SJCRH30 (cell line): ENCODE measurements at regions not wholly inside any gene's neighbourhood (a gene's known extent, or its start where the extent isn't known, plus 50 kb on each side); places are given as distances from the start of the nearest gene placed in this dataset.

Source experiments
- DNase-seq, 2 experiments: peaks; one replicate each; pipeline ENCODE4 v3.0.0-alpha.2; 2015 to 2020
- H3K27ac ChIP-seq: fragments of 250-450 bp; sonication (Bioruptor Pico); 2 replicates; pipeline ENCODE4 v1.5.1; 2020; ENCODE audit warnings: mild to moderate bottlenecking, moderate library complexity
- H3K27me3 ChIP-seq: fragments of 250-450 bp; sonication (Bioruptor Pico); 2 replicates; pipeline ENCODE4 v1.5.1; 2020; ENCODE audit warnings: mild to moderate bottlenecking, moderate library complexity
- H3K36me3 ChIP-seq: fragments of 250-450 bp; sonication (Bioruptor Pico); 2 replicates; pipeline ENCODE4 v1.5.1; 2020; ENCODE audit warnings: mild to moderate bottlenecking, moderate library complexity
- H3K4me1 ChIP-seq: fragments of 250-450 bp; sonication (Bioruptor Pico); 2 replicates; pipeline ENCODE4 v1.5.1; 2020; ENCODE audit warnings: mild to moderate bottlenecking, moderate library complexity
- H3K4me3 ChIP-seq: fragments of 250-450 bp; sonication (Bioruptor Pico); 2 replicates; pipeline ENCODE4 v1.5.1; 2020; ENCODE audit warnings: mild to moderate bottlenecking, moderate library complexity
- H3K9me3 ChIP-seq: fragments of 250-450 bp; sonication (Bioruptor Pico); replicated peaks from 2 replicates; pipeline ENCODE4 v1.5.1; 2020; ENCODE audit warnings: mild to moderate bottlenecking, moderate library complexity

DNA sequence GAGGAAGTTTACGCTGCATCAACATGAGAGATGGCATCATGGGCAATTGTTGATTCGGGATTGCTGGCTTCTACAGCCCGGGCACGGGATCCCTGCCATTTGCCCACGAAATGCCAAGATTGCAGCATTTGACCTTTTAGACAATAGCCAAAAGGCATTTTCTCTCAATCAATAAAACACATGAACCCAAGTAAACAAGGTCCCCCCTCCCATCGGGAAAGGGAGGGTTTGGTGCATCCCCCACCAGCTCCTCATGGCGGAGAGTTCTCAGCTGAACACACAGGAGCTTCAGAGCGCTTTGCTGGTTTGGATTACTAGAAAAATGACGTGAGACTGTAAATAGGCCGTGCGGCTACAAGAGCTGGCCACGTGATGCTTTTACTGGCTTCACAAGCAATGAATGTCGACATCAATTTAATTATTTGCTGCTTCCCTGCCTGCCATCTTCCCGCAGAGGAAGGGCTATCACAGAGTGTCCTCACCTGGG, 147.6 kb downstream of the C16orf95 start:
- no peaks in the 10 kb centered on the region for H3K4me1 ChIP-seq
- no peak for DNase-seq

DNA sequence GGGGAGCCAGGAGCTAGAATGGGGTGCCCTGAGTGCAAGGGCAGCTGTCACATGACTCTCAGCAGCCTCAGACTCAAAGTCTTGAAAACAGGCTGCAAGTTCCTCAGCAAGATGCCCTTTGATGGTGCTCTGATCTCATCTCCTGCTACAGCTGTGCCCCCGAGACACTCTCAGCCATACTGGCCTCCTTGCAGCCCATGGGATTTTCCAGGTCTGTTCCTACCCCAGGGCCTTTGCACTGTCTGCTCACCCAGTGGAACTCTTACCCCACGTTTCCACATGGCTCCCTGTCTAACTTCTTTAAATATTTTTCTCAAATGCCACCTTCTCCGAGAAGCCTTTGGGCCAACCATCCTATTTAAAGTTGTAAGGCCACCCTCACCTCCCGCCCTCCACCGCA, 146.9 kb downstream of the C16orf95 start:
- DNase-seq = no peak
- H3K27ac ChIP-seq = no peak overlapping the region
- no peaks in the 10 kb centered on the region for H3K36me3 ChIP-seq
- H3K27me3 ChIP-seq = no peaks in the 10 kb centered on the region
- no peaks in the 10 kb centered on the region for H3K9me3 ChIP-seq
- H3K4me1 ChIP-seq = no peaks in the 10 kb centered on the region
- no peak overlapping the region for H3K4me3 ChIP-seq

More for the DNA sequence above, 147.6 kb downstream of the C16orf95 start:
- no peaks in the 10 kb centered on the region for H3K9me3 ChIP-seq
- H3K4me3 ChIP-seq = no peak overlapping the region
- H3K27me3 ChIP-seq = no peaks in the 10 kb centered on the region
- no peak overlapping the region for H3K27ac ChIP-seq
- H3K36me3 ChIP-seq = no peaks in the 10 kb centered on the region

DNA sequence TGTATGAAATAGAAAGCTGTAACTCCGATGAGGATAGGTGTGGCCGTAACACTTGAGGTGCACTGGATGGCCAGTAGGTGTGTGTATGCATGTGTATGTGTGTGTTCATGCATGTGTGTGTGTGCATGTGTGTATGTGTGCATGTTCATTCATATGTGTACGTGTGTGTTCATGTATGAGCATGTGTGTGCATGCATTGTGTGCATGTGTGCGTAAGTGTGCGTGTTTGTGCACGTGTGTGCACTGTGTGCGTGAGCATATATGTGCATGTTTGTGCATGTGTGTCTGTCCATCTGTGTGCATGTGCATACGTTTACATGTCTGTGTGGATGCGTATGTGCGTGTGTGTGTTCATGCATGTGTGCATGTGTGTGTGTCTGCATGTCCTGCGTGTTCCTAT, 145.5 kb downstream of the C16orf95 start:
- H3K9me3 ChIP-seq = no peaks in the 10 kb centered on the region
- H3K4me1 ChIP-seq = no peaks in the 10 kb centered on the region
- H3K36me3 ChIP-seq = no peaks in the 10 kb centered on the region
- H3K27me3 ChIP-seq = no peaks in the 10 kb centered on the region
- no peak overlapping the region for H3K27ac ChIP-seq
- DNase-seq = no peak
- no peak overlapping the region for H3K4me3 ChIP-seq

DNA sequence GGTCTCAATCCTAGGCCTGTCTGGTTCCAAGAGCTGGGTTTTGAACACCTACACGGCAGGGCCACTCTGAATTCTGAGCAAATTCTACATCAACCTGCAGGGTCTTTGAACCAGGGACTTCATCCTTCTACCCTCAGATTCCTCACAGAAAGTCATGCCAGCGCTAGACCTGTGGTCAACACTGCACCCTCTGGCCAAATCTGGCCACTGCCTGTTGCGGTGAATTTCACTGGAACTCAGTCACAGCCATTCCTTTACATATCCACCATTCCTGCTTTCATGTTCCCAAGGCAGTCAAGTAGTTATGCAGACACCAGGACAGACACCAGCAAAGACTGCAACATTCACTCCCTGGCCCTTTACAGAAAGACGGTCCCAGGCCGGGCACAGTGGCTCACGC, 144.6 kb downstream of the C16orf95 start:
- H3K36me3 ChIP-seq = no peaks in the 10 kb centered on the region
- no peak for DNase-seq
- no peaks in the 10 kb centered on the region for H3K9me3 ChIP-seq
- no peak overlapping the region for H3K4me3 ChIP-seq
- no peaks in the 10 kb centered on the region for H3K27me3 ChIP-seq
- no peaks in the 10 kb centered on the region for H3K4me1 ChIP-seq
- H3K27ac ChIP-seq = no peak overlapping the region

DNA sequence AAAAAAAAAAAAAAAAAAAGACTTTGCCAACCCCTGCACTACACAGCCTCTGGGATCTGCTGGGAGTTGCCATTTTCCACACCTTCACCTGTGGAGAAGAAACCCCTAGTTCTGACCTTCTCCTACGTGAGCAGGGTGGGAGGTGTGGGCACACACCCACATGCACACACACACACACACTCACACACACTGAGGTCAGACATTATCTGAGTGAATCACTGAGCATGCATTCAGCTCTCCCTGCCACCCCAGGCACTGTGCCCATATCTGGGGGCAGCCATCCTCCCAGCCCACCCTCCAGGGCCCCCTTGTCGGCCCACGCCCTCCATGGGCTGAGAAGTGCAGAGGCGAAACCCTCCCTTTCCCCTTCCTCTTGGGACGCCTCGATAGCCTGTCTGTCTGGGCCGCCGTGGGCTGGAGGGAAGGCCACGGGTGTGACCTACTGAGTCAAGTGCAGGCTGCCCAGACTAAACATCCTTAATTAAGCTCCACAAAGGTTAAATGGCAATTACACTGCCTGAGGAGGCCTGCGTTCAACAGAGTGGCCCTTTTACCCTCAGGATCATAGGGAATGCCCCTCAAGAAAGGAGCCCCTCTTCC, 143.8 kb downstream of the C16orf95 start:
- DNase-seq = no peak
- no peaks in the 10 kb centered on the region for H3K27me3 ChIP-seq
- no peak overlapping the region for H3K27ac ChIP-seq

DNA sequence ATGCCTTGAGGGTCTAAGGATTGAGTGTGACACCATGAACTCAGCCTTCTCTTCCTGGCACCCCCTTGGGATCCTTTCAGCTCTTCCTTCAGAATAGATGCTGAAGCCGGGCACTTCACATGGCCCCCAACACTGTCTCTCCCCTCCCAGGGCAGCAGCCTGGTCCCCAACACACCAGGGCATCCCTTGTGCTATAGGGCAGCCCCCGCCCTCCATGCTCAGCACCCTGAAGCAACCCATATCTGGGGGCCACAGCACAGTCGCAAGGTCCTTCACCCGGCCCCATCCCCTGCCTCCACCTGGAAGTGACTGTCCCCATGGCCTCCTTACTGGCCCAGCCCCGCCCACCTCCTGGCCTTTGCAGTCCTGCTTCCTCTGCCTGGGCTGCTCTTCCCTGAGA, 143.1 kb downstream of the C16orf95 start:
- Histone ChIP-seq H3K4me3 (no peak overlapping the region), H3K9me3 (no peaks in the 10 kb centered on the region), H3K27ac (no peak overlapping the region), H3K27me3 (no peaks in the 10 kb centered on the region), H3K4me1 (no peaks in the 10 kb centered on the region), H3K36me3 (no peaks in the 10 kb centered on the region)
- no peak for DNase-seq

More for the DNA sequence above, 143.8 kb downstream of the C16orf95 start:
- Histone ChIP-seq H3K36me3 (no peaks in the 10 kb centered on the region), H3K4me3 (no peak overlapping the region), H3K9me3 (no peaks in the 10 kb centered on the region), H3K4me1 (no peaks in the 10 kb centered on the region)

DNA sequence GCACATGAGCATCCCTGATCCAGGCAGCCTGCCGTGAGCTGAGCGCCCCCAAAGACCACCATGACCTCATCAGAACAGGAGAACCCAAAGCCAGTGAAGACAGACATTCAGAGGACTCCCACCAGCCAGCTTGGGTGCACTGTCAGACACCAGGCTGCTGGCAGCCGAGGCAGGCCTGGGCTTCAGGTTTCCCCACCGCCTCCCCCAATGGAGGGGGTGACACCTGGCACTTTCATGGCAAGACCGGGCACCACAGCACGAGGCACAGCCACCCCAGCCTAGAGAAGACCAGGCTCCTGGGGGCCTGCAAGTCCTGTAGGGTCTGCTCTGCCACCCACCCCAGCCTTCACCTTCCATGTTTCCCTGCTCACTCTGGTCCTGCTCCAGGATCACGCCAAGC, 140.5 kb downstream of the C16orf95 start:
- H3K4me1 ChIP-seq = no peaks in the 10 kb centered on the region
- H3K36me3 ChIP-seq = no peaks in the 10 kb centered on the region
- H3K27me3 ChIP-seq = no peaks in the 10 kb centered on the region

DNA sequence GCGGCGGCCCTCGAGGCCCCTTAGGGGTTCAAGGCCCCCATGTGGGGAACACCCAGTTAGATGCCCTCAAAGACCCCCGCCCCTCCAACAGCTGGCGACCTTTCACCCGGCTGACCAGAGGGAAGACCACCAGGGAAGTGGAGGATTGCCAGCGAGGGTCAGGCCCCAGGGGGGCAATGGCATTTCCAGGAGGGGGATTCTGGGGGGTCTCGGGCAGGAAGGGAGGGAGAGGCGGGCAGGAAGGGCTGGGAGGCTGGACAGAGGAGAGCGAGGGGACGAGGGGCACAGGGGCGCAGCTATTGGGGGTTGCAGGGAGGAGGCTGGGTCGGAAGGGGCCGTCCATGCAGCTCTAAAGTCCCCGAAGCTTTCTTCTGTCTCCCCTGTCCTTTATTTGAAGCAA, 139.5 kb downstream of the C16orf95 start:
- H3K27me3 ChIP-seq = no peaks in the 10 kb centered on the region
- H3K4me1 ChIP-seq = no peaks in the 10 kb centered on the region
- no peaks in the 10 kb centered on the region for H3K36me3 ChIP-seq
- no peak overlapping the region; the same call in 1 of the 2 replicates for H3K4me3 ChIP-seq
- no peak overlapping the region for H3K27ac ChIP-seq
- DNase-seq = no peak
- no peaks in the 10 kb centered on the region for H3K9me3 ChIP-seq

More for the DNA sequence above, 140.5 kb downstream of the C16orf95 start:
- DNase-seq = no peak
- Histone ChIP-seq H3K27ac (no peak overlapping the region), H3K4me3 (no peak overlapping the region), H3K9me3 (no peaks in the 10 kb centered on the region)

DNA sequence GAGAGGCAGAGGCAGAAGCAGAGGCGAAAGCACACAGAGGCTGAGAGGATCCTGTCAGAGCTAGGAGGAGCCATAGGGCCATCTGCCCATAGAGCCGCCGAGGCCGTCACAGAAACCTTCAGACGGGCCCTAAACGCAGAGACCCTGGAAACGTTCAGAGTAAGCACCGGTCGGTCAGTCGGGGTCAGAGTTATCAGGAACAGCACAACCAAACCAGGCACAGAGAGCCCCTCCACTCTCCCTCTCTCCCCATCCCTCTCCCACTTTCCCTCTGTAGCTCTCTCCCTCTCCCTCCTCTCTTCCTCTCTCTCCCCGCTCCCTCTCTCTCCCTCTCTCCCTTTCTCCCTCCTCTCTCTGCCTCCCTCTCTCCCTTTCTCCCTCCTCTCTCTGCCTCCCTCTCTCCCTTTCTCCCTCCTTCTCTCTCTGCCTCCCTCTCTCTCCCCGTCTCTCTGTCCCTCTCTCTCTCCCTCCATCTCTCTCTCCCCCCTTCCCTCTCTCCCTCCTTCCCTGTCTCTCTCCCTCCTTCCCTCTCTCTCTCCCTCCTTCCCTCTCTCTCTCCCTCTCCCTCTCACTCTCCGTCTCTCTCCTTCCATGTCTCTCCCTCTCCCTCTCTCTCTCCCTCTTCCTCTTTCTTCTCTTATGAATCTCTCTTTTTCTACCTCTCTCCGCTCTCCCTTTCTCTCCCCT, 138.9 kb downstream of the C16orf95 start:
- no peak overlapping the region; the same call in 1 of the 2 replicates for H3K4me3 ChIP-seq
- no peak overlapping the region for H3K27ac ChIP-seq
- H3K27me3 ChIP-seq = no peaks in the 10 kb centered on the region
- no peaks in the 10 kb centered on the region for H3K36me3 ChIP-seq
- peak; percentile 13 to 28 for DNase-seq
- H3K9me3 ChIP-seq = no peaks in the 10 kb centered on the region
- no peaks in the 10 kb centered on the region for H3K4me1 ChIP-seq

DNA sequence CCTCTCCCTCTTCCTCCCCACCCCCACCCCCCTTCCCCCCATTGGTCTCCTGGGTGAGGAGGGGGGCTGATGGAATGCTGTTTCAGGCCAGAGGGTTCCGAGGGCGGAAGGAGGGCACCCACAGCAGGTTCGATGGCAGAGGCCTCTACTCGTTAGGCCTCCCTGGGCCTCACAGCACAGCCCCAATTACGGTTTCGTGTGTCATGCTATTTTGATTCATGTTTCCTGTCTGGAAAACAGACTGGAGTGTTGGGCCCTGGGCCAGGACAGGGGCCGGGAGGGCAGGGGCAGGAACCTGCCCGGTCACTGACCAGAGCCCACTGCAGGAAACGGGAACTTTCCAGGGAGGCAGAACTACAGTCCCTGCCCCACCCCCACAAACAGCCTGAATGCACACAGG, 138.2 kb downstream of the C16orf95 start:
- Histone ChIP-seq H3K27ac (no peak overlapping the region), H3K36me3 (no peaks in the 10 kb centered on the region), H3K9me3 (no peaks in the 10 kb centered on the region), H3K4me3 (no peak overlapping the region), H3K27me3 (no peaks in the 10 kb centered on the region), H3K4me1 (no peaks in the 10 kb centered on the region)
- no peak for DNase-seq

DNA sequence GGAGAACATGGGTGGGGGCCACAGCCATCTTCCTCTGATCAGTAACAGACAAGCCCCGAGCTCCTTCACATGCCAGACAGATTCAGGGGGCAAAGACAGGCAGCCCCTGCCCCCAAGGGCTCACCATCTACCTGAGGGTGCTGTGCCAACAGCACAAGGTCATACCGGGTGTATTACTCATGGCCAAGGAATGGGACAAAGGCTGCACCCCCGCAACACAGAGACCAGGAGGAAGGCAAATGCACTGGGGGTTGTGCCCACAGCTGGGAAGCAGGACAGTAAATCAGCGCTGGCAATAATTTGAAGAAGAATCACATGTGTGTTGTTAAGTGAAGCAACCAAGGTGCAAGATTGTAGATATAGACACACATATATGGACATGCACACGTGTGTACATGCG, 137.1 kb downstream of the C16orf95 start:
- Histone ChIP-seq H3K9me3 (no peaks in the 10 kb centered on the region), H3K36me3 (no peaks in the 10 kb centered on the region), H3K27me3 (no peaks in the 10 kb centered on the region), H3K4me1 (no peaks in the 10 kb centered on the region), H3K27ac (no peak overlapping the region), H3K4me3 (no peak overlapping the region)
- DNase-seq = no peak

DNA sequence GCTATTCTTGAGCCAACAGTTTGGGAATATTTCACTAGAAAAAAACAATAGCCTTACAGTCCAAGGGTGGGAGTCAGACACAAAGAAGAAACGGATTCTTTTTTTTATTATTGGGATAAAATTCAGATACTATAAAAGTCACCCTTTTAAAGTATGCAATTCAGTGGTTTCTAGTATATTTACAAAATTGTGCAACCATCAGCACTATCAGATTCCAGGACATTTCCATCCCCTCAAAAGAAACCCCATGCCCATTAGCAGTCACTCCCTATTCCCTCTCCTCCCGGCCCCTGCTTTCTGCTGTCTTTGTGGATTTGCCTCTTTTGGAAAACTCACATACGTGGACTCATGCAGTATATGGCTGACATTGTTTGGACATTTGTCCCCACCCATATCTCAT, 134.4 kb downstream of the C16orf95 start:
- H3K36me3 ChIP-seq = no peaks in the 10 kb centered on the region
- no peak for DNase-seq
- no peaks in the 10 kb centered on the region for H3K4me1 ChIP-seq
- H3K4me3 ChIP-seq = no peak overlapping the region
- no peak overlapping the region for H3K27ac ChIP-seq
- H3K27me3 ChIP-seq = no peaks in the 10 kb centered on the region
- H3K9me3 ChIP-seq = no peaks in the 10 kb centered on the region

DNA sequence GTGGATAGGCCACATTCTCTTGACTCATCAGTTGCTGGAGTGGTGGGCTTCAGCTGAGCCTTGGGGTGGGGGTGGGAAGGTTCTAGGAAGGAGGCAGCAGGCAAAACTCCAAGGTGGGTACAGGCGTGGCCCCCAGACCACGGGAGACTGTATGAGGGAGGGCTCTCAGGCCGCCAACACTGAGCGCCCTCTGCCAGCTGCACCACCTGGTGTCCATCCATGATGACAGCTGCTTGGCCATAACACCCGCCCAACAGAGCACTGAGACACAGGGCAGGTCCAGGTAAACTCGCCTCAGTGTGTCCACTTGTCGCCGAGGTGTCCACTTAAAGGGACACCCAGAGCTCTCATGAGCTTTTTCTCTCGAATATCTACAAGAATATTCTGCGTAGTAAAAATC, 133.5 kb downstream of the C16orf95 start:
- Histone ChIP-seq H3K4me1 (no peaks in the 10 kb centered on the region), H3K9me3 (no peaks in the 10 kb centered on the region), H3K27me3 (no peaks in the 10 kb centered on the region), H3K4me3 (no peak overlapping the region), H3K36me3 (no peaks in the 10 kb centered on the region), H3K27ac (no peak overlapping the region)
- no peak for DNase-seq

DNA sequence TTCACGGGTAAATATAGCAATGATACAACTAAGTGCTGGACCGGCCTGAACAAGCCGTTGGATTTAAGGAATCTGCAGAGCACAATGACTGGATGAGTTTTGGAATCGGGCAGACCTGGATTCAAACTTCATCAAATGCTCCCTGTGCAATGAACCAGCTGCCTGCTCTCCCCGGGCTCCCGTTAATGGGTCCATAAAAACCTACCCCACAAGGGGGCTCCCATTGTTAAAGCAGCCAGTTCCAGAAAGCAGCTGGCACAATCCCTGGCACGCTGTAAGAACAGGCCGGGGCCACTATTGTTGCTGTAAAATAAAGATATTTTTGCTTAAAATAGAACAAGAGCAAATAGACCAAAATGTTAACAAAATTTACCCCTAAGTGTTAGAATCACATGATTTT, 131.9 kb downstream of the C16orf95 start:
- no peak for DNase-seq
- Histone ChIP-seq H3K4me1 (no peaks in the 10 kb centered on the region), H3K27ac (no peak overlapping the region), H3K4me3 (no peak overlapping the region), H3K9me3 (no peaks in the 10 kb centered on the region), H3K27me3 (no peaks in the 10 kb centered on the region), H3K36me3 (no peaks in the 10 kb centered on the region)

DNA sequence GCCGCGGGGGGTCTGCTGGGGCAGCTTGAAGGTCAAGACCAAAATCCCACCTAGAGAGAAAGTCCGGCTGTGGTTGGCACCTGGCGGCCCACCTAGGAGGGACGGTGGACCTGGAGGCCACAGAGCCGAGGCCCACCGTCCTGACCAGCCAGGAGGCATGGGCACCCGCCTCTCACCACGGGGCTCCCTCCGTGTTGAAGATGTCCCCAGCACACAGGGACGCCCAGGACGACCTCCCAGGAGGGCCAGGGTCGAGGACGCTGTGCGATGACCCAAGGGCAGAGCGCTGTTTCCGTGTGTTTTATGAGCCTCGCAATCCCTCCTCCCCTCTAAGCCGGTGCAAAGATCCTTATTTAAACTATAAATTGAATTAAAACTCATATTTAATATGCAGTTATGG, 131.2 kb downstream of the C16orf95 start:
- no peaks in the 10 kb centered on the region for H3K4me1 ChIP-seq
- no peaks in the 10 kb centered on the region for H3K27me3 ChIP-seq

DNA sequence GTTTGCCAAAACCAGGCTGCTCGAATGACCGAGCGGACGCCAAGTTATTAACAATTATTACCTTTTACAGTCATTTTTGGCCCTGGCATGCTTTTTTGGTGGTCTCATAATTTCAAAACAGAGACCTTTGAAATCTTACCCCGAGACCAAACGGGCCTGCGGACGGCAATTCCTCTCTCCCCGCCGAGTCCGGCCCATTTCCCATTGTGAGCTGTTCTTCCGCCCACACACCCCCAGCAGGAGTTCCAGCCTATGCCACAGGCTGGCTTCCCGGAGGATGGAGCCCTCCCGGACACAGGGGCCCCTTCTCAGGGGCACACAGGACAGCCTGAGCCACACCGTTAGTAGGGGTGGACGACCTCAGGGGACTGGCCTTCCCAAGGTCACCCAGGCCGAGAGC, 130.7 kb downstream of the C16orf95 start:
- no peaks in the 10 kb centered on the region for H3K9me3 ChIP-seq
- no peak overlapping the region for H3K27ac ChIP-seq
- H3K27me3 ChIP-seq = no peaks in the 10 kb centered on the region
- no peaks in the 10 kb centered on the region for H3K36me3 ChIP-seq
- H3K4me1 ChIP-seq = no peaks in the 10 kb centered on the region
- no peak for DNase-seq
- H3K4me3 ChIP-seq = no peak overlapping the region

More for the DNA sequence above, 131.2 kb downstream of the C16orf95 start:
- H3K4me3 ChIP-seq = no peak overlapping the region
- H3K36me3 ChIP-seq = no peaks in the 10 kb centered on the region
- H3K9me3 ChIP-seq = no peaks in the 10 kb centered on the region
- DNase-seq = no peak
- H3K27ac ChIP-seq = no peak overlapping the region
